HG02885 (cell line): ENCODE measurements at regions not wholly inside any gene's neighbourhood (a gene's known extent, or its start where the extent isn't known, plus 50 kb on each side); places are given as distances from the start of the nearest gene placed in this dataset.

Source experiments
- ATAC-seq: cut with Tn5 transposase; IDR thresholded peaks from one replicate; pipeline ENCODE4 v1.9.1; 2021; ENCODE audit warnings: mild to moderate bottlenecking; ENCODE audit not compliant: unreplicated experiment, poor library complexity

DNA sequence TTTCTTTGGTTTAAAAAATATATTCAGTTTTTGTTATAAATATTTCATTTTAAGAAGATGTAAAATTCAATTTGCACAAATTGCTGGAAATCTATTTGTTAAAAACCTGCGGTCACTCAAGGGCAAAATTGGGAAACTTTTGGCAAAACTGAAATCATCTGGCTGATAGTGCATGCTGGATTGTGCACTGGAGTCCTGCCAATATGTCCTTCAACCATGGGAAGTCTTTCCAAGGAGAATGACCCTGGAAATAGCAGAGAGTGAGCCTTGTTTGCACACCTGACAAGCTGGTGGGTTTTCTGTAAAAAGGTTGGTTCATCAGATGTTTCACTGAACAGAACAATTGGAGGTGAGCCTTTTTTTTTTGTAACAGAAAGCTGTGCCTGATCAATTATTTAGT, 413.5 kb downstream of the BTBD3 start:
- no peak for ATAC-seq

DNA sequence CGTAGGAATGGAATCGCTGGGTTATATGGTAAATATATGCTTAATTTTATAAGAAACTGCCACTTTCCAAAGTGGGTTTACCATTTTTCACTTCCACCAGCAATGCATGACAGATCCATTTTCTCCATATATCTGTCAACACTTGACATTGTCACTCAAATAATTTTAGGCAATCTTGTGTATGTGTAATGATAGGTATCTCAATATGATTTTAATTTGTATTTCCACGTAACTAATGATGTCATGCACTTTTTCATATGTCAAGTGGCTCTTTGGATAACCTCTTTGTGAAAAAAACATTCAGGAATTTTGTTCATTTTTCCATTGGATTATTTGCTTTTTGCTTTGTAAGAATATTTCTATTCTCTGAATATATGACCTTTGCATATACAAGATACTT, 419.9 kb downstream of the BTBD3 start:
- no peak for ATAC-seq

DNA sequence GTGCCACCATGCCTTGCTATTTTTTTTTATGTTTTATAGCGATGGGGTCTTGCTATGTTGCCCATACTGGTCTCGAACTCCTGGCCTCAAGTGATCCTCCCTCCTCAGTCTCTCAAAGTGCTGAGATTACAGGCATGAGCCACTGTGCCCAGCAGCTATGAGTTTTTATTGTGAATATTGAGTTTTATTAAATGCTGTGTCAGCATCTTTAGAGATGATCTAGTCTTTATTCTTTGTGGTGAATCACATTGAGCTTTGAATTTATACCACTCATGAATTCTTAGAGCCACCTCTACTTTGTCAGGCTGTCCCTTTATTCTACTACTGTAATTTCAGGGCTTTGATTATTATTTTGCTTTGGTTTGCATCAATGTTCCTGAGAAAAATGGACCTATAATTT, 428.3 kb downstream of the BTBD3 start:
- no peak for ATAC-seq

DNA sequence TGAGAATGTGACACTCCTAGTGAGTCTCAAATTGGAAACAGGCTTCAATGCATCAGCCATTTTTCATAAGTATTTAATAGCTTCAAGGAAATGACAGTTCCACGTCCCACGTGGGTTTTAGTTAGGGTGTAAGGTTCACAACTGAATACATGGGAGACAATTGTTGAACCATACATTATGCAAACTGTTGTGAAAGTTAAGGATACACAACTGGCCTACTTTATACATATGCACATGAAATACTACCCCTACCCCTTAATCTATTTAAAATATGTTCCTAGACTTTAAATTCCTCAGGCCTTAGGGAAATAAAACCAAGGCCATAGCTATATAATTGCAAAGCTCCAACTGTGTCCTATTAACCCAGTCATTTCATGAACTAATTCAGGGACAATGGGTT, 436.1 kb downstream of the BTBD3 start:
- ATAC-seq = no peak

DNA sequence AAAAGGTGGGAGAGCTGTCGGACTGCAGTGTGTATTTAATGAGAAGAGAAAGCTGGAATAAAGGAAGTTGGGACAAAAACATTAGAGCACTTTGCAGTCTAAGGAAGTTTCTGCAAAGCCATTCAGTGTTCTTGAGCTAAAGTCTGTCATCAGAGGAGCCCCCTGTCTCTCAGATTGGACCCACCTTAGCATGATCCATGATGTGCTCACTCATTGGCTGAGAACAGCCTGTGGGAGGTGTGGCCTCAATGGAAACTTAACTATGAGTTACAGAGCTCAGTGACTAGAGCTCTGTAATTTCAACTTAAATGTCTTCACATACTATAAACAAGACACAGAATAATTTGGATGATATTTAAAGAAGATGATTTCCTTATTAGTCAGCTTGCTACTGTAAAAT, 437.0 kb downstream of the BTBD3 start:
- ATAC-seq = no peak

DNA sequence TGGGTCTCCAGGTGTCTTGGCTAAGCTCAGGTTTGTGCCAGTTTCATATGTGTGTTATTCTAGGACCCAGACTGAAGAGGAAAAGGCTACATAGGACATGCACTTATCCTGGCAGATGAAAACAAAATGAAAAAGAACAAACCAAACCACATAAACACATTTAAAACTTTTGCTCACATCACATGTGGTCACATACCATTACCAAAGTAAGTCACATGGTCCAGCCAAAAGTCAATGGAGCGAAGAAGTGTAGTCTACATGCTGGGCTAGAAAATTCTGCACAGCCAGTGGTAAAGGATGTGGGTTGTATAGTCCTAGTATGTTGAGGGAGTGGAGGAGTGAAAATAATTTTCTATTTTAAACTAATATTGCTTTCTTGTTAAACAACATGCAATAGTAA, 437.5 kb downstream of the BTBD3 start:
- ATAC-seq = no peak

DNA sequence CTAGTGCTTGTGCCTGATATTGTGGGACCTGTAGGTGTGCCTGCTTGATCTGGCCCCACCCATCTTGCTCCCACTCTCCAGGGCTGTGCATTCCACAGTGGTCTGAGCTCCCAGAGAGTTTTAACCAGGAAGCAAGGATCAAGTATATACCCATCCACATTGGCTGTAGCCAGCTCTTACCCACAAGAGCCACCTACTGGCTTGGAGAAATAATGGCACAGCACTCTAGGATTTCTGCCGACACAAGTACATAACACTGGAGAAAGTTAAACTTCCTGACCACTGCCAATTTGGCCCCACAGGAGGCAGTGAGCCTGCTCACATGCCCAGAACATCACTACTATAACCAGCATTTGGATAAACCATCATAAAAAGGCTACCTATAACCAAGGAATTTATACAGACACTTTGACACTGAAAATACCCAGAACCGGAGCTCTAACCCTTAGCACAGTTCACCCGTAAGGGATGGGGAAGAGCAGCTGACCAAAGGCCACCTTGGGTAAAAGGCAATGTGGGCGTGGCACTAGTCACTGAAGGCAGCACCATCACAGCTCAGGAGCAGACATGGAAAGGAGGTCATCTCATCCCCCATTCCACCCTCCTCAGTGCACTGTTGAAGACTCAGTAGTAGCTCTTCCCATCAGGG, 440.4 kb downstream of the BTBD3 start:
- no peak for ATAC-seq

DNA sequence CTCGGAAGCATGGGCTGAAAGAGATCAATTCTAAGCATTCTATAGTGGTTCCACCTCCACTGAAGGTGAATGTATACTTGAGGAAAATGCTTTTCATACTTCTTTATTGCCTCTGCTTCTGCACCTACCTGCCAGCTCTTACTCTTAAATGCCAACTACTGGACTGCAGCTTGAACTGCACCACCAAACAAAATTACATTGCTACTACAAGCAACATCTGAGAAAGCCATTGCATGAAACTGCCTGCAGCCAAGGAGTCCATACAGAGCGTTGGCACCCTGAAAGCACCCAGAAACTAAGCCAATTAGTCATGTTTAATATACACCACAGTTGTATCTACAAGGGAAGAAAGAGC, 440.9 kb downstream of the BTBD3 start:
- no peak for ATAC-seq

DNA sequence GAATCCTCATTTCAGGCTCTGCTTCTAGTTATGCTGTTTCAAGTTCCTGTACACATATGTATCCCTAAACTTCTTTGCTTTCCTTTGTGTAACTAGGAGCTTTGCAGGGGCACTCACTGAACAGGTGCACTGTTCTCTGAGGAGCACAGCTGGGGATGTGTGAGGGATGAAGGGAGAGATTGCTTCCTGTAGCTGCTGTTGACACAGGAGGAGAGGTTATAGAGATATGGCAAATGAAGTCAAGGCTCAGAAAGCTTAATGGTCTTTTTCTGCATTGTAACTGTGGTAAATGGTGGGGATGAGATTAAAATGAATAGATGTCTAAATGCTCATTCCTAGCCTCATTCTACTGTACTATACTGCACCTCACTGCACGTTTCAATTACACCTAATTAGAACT, 454.3 kb downstream of the BTBD3 start:
- ATAC-seq = no peak

DNA sequence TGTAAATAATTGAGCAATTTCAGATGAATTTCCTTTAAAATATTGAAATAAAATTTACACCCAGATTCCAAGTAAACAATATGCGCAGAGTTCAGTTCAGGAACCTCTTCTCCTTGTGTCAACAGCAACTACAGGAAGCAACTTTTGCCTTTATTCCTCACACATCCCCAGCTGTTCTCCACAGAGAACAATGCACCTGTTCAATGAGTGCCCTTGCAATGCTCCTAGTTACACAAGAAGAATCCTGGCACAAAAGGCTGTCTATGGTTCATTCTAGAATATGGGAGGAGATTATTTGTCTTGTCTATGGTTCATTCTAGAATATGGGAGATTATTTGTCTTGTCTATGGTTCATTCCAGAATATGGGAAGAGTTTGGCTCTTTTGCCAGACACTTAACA, 454.9 kb downstream of the BTBD3 start:
- no peak for ATAC-seq

DNA sequence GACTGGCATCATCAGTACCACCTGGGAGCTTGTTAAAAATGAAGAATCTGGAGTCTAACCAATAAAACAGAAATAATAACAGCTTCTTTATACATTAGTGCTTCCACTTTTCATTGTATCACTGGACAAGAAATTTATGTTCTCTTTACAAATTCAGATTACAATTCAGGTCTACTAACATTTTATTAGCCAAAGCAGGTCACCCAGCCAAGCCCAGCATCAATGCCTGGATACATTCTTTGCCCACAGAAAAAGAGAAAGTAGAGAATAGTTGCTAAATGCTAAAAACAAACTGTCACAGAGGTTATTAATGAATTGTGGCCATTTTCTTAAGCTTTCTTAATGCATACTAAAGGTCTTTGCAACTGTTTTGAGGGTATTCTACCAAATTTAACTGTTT, 458.3 kb downstream of the BTBD3 start:
- ATAC-seq = no peak

DNA sequence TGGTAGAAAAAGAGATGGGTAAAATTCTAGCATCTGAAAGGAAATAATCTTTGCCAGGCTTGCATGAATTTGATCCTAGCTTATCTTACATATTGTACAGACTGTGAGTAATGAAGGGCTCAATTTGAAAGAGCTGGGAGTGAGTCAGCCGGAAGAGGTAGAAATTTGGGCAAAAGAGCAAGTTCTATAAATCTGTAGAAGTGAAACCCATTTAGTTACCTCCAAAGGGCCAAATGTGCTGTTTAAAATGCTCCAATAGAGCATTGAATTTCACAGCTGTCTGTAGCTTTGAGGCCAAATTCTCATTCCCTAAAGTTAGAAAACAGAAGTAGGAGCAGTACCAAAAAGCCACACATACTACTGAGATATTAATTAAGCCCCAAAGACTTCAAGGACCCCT, 466.1 kb downstream of the BTBD3 start:
- ATAC-seq = no peak

DNA sequence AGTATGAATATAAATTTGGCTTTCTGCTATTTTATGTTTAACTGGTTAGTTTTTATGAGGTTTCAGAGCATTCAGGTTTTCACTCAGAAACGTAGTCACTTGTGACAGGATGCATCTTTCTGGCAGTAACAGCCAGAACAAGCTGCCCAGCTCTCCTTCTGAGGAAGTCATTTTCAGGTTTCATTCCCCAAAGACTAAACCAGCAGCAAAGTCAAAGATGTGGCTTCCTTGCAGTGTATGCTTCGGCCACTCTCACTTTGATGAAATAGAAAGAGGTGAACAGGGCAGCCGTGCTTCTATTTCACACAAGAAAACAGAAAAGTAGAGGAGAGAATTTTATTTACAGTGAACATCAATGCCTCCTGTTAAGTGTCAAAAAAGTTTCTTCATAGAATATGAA, 469.1 kb downstream of the BTBD3 start:
- ATAC-seq = no peak

DNA sequence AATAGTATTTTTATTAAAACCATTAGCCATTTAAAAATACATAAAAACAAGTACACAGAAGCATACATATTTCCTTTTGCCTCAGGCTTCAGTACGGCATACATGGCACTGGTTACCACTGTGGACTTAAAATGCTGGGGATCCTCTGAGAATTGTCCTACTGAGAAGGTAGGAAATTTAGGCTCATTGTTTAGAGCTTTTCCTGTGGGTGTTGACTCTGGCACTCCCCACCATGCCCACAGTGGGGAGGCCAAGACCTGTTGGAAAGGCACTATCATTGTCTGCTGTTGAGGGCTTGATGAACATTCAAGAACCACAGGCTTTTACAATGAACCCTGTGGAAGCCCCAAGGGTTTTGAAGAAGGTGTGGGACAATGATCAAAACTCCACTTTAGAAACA, 473.4 kb downstream of the BTBD3 start:
- ATAC-seq = no peak

DNA sequence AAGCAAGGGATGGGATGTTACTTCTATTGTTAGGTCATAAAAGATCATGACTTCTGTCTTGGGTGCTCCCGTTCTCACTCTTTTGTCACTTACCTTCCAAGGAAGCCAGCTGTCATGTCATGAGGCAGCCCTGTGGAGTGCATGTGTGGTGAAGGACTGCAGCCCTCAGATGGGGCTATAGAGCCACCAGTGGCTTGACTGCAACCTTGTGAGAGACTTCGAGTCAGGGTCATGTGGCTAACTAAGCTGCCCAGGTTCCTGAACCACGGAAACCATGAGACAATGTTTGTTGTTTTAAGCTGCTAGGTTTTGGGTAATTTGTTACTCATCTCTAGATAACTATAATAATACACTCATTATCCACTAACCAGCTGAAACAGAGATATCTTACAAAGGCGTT, 477.1 kb downstream of the BTBD3 start:
- no peak for ATAC-seq

DNA sequence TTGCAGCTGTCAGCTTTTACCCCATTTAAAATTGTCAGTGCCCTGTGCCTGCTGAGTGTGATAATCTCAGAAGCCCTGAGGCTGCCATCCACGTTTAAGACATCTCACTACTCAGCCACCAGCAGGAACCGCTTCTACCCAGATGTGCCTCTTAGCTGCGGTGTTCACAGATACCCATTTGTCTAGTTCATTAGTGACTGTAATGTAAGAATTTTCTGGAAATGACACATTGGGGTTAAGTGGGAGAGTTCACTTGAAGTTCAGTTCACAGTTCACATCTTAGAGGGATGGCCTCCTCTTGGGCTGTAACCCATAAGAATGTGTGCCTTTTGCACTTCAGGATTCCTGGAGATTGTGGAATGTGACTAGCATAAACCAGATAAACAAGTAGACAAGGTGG, 477.7 kb downstream of the BTBD3 start:
- no peak for ATAC-seq

DNA sequence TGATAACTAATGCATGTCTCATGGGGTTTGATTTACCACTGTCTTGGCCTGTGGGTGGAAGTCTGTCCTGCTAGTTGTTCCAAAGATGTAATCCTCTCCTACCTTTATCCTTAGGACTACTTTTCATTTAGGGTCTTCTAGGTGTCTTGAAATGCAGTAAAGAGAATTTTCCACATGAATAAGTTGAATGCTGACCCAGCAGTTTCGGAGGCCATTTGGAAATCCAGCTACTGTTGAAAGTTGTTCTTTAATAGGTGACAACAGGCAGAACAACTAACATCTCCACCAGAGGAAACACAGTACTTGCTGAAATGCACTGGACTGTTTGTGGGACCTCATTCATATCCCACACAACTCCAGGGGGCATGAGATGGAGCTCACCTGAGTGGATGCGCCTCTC, 478.1 kb downstream of the BTBD3 start:
- no peak for ATAC-seq

DNA sequence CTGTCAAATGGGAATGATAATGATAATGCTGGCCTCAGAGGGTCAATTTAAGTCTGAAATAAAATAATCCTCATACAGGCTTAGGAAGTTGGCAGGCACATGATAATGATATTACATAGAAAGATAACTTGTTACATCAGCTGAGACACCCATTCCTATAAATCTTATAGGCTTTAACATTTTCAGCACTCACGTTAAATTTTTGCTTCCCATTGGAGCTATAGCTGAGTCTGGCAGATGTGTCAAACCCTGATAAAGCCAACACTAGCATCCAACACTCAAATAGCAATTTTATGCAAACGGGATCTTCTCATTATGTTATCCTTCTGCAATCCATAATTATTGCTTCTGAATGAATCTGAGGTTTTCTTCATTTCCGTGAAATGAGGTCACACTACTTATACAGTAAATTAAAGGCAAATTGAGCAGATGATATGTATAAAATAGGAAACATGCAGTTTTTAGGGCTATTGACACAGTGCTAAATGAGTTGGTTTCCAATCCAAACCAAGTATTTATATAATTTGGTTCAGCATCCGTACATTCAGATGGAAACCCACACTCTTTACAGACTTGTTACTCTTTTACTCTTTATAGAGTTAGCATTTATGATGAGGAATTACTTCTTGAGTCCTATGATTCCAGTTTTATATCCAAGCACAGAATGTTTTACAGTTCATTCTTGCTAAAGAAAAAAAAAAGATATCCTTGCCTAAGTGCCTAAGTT, 481.6 kb downstream of the BTBD3 start:
- no peak for ATAC-seq

DNA sequence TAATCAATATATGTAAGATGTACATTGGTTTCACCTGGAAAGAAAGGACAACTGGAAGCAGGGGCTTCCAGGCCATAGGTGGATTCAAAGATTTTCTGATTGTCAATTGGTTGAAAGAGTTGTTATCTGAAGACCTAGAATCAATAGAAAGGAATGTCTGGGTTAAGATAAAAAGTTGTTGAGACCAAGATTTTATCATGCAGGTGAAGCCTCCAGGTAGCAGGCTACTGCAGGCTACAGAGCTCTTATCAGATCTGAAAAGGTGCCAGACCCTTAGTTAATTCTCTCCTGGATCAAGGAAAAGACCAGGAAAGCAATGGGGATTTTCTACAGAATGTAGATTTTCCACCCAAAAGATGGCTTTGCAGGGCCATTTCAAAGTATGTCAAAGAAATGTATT, 487.2 kb downstream of the BTBD3 start:
- no peak for ATAC-seq

DNA sequence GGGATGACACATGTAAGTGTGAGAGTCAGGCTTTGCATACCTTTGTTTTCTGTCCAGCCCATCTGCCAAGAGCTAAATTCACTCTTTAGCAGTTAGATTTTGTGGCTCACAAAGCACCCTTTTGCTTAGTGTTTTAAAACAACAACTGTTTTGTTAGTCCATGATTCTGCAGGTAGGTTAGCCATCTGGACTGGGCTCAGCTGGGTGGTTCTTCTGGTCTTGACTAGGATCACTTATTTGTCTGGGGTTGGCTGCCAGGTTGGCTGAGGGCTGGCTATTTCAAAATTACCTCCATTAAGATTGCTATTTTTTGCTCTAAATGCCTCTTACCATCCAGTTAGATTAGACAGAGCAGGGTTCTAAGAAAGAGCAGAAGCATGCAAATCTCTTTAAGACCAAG, 489.3 kb downstream of the BTBD3 start:
- ATAC-seq = no peak

DNA sequence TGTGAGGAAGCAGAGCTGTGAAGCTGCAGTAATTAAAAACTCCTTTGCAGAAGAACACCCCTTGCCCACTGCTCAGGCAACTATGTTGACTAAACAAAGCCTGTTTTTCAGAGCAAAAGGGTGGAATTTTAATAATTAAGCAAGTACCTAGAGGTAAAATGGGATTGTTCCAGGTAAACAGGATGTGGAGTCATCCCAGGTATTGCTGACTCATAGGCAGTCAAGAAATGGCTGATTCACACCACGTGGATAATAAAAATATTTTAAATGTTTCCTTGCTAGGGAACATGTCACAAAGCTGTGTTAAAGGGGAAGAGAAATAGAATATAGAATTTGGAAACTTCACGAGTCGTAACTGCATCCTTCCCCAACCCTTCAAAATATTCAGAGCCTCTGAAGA, 491.8 kb downstream of the BTBD3 start:
- ATAC-seq = no peak

DNA sequence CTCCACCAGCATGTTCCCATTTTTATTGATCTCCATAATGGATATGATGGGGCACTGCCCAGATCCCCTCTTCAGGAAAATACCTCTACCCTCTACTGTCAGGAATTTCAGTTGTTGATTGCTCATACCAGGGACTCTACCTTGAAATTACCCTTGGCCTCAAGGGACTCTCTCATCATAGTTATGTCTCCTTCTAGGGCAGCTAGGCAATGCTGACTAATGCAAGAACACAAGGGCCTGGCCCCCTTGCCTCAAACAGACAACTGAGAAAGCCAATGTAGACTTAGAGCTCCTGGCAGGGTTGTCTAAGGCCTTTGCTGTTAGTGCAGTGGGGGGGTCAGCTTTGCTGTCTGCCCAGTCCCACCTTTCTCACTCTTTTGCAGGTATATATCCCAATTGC, 493.1 kb downstream of the BTBD3 start:
- ATAC-seq = no peak
